ENCODE measurements at regions not wholly inside any gene's neighbourhood (a gene's known extent, or its start where the extent isn't known, plus 50 kb on each side); places are given as distances from the start of the nearest gene placed in this dataset.

DNA sequence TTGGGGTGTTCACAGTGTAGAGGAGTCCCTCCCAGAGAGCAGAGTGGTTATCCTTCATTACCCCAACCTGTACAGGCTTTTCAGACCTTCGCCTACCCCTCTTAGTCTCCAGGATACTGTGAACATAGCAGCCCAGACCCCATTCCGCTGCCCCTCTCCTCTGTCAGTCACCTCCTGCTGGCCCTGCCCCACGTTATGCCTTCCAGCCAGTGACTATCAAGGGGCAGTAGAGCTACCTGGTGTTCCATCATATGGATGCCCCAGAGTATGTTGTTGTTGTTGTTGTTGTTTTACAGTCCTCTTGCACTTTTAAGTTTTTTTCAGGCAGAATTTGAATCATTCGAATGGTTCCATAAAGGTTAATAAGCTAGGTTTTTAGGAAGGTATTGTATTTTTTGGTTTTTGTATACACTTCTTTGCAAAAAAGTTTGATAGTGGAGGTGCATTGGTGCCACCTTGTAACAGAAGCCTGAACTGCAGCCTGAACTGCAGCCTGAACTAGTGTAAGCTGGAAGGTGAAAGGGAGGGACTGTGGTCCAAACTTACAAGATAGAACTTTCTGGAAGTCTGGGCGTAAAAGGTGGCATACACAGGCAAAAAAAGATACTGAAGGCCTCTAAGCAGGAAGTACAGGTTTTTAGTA, 101.4 kb upstream of the RAB40AL start:
- TF ChIP-seq, protein P1, sequence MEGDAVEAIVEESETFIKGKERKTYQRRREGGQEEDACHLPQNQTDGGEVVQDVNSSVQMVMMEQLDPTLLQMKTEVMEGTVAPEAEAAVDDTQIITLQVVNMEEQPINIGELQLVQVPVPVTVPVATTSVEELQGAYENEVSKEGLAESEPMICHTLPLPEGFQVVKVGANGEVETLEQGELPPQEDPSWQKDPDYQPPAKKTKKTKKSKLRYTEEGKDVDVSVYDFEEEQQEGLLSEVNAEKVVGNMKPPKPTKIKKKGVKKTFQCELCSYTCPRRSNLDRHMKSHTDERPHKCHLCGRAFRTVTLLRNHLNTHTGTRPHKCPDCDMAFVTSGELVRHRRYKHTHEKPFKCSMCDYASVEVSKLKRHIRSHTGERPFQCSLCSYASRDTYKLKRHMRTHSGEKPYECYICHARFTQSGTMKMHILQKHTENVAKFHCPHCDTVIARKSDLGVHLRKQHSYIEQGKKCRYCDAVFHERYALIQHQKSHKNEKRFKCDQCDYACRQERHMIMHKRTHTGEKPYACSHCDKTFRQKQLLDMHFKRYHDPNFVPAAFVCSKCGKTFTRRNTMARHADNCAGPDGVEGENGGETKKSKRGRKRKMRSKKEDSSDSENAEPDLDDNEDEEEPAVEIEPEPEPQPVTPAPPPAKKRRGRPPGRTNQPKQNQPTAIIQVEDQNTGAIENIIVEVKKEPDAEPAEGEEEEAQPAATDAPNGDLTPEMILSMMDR (IDR thresholded peaks at IDR 0.05), result peak in 2 of 4 experiments; percentile 23 to 35
- TF ChIP-seq POLR2A (IDR thresholded peaks at IDR 0.05), result no peak
